Chondrocyte (in vitro differentiated cells): ENCODE measurements at regions not wholly inside any gene's neighbourhood (a gene's known extent, or its start where the extent isn't known, plus 50 kb on each side); places are given as distances from the start of the nearest gene placed in this dataset.
A peak's percentile ranks its signal among the peaks of the same experiment; 100 is the strongest.

Source experiments
- DNase-seq: peaks from one replicate; pipeline ENCODE4 v3.0.0; 2021; ENCODE audit warnings: mixed read lengths, low spot score
- H3K27ac Mint-ChIP-seq: one replicate; pipeline ENCODE4 v1.8.0; 2021; ENCODE audit warnings: mild to moderate bottlenecking, moderate library complexity, mixed read lengths; ENCODE audit not compliant: unreplicated experiment
- H3K27me3 Mint-ChIP-seq: 2 replicates; pipeline ENCODE4 v1.8.0; 2021; ENCODE audit warnings: low read depth, mixed read lengths
- H3K36me3 Mint-ChIP-seq: 2 replicates; pipeline ENCODE4 v1.8.0; 2021; ENCODE audit warnings: low read depth, mixed read lengths
- H3K4me1 Mint-ChIP-seq: 2 replicates; pipeline ENCODE4 v1.8.0; 2021; ENCODE audit warnings: low read depth, mild to moderate bottlenecking, mixed read lengths
- H3K4me3 Mint-ChIP-seq: one replicate; pipeline ENCODE4 v1.8.0; 2021; ENCODE audit warnings: mild to moderate bottlenecking, moderate library complexity, mixed read lengths; ENCODE audit not compliant: unreplicated experiment
- H3K9me3 Mint-ChIP-seq: 2 replicates; pipeline ENCODE4 v1.8.0; 2021; ENCODE audit warnings: low read depth, mixed read lengths
- CTCF ChIP-seq: fragments of 200-600 bp; sonication (generic); IDR thresholded peaks from 2 replicates; pipeline ENCODE4 v1.5.0; 2021; ENCODE audit warnings: antibody characterized with exemption, mild to moderate bottlenecking, moderate library complexity

DNA sequence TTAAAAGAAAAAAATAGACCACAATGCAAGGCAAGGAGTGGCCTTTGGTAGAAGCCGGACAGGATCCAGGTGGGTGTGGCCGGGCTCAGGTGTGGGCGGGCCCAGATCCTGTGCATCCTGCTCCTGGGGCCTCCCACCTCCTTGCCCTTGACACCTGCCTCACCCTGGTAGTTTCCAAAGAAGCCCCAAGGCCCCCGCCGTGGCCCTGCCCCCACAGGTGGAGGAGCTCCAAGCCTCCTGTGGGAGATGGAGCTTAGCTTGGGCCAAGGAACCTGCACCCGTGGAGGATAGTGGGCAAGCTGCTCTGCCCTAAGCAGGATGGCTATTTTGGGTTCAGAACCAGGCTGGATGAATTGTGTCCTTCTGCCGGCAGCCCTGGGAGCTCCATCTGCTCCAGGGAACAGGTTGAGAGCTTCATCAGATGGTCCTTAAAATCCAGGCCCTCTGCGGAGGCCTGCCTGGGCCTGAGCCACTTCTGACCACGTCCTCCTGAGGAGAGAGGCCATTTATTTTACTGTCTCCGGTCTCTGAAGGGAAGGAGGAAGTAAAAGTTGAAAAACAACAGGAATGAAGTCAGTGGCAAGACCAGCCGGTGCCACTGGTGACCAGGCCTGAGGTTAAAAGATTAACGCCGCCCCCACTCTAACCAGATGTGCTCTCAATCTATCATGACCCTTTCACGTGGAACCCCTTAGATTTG lies 53.9 kb upstream of the KLF13 start:
- Mint-ChIP-seq H3K27me3 (no peaks in the 10 kb centered on the region), H3K27ac (no peak overlapping the region), H3K4me1 (peaks cover 5% of the 10 kb centered on the region), H3K9me3 (no peaks in the 10 kb centered on the region), H3K36me3 (no peaks in the 10 kb centered on the region), H3K4me3 (no peak overlapping the region)
- peak; percentile 88 for DNase-seq
- TF ChIP-seq CTCF: no peak

DNA sequence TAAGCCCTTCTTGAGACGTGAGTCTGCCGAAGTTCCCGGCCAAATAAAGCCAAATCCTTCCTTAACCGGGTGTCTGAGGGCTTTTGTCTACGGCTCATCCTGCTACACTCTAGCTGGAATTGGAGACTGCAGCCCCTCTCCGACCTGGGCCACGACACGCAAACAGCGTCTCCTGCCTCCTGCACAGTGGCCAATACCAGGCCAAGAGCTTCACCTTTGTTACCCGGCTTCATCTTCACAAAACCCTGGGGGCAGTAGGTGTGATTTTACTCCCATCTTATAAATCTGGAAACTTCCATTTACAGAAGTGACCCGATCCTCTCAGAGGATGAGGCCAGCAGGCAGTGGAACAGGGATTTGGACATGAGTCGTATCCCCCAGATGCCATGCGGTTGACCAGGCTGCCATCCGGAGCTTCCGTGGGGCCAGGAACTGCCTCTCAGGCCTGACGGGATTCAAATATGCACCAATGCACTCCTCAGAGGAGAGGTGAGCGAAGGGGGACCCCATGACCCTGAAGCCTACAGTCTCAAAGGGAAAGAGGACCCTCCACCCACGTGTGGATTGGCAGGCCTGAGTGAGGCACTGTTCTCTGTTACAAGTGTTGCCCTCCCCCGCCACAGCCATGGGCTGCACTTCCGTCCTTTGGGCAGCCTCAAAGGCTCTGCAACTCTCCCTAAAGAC lies 53.2 kb upstream of the KLF13 start:
- no peaks in the 10 kb centered on the region for H3K9me3 Mint-ChIP-seq
- H3K4me1 Mint-ChIP-seq: peaks cover 5% of the 10 kb centered on the region
- no peak for TF ChIP-seq CTCF
- no peaks in the 10 kb centered on the region for H3K36me3 Mint-ChIP-seq
- H3K27ac Mint-ChIP-seq: no peak overlapping the region
- no peak for DNase-seq
- H3K4me3 Mint-ChIP-seq: no peak overlapping the region
- H3K27me3 Mint-ChIP-seq: no peaks in the 10 kb centered on the region

- Mint-ChIP-seq H3K27me3 (no peaks in the 10 kb centered on the region), H3K27ac (no peak overlapping the region), H3K36me3 (no peaks in the 10 kb centered on the region), H3K4me1 (peaks cover 12% of the 10 kb centered on the region), H3K4me3 (no peak overlapping the region), H3K9me3 (no peaks in the 10 kb centered on the region)
- no peak for DNase-seq
- TF ChIP-seq CTCF: no peak
Measured at GRCh38 chr15:31274496-31275330, 51.9 kb upstream of the KLF13 start.

DNA sequence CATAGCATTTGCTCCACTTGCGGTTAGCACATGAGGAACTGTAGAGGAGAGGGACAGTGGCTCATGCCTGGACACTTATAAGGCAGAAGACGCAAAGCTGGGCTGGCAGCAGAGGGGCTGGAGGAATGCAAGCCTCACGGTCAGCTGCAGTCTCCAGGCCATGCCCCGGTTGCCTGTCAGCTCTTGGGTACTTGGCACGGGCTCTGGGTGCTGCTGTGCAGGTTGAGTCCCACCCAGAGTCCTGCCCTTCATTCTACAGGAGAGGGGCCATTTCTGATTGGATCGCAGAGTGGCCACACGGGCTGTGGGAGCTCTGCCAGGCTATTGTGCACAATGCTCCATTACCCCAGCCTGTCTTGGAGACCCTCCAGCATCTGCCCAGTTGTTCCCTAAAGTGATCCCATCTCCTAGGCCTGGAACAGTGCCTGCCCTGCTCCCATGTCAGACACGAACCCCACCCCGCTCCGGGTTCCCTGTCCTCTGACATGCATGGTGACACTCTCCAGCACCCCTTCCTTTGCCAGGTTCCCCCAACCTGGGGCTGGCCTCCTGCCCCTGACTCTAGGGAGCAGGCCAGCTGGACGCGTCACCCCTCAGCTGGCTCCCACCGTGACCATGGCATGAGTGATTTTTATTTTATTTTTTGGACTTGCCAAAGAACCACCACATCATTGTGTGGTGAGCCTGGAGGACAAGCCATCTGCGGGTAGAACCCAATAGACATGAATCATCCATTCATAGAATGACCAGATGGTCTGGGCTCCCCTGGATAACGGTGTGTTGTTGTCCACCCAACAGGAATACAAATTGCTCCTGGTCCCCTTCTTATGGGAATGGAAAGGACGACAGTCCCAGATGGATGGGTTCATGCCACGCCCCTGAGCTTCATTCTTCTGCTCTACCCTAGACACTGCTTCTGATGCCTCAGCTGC lies 51.0 kb upstream of the KLF13 start:
- no peak overlapping the region for H3K4me3 Mint-ChIP-seq
- no peaks in the 10 kb centered on the region for H3K36me3 Mint-ChIP-seq
- DNase-seq: no peak

More for the DNA sequence above, 51.0 kb upstream of the KLF13 start:
- Mint-ChIP-seq H3K27ac (no peak overlapping the region), H3K27me3 (no peaks in the 10 kb centered on the region), H3K4me1 (peaks cover 21% of the 10 kb centered on the region), H3K9me3 (no peaks in the 10 kb centered on the region)
- no peak for TF ChIP-seq CTCF
